Peyer's patch (tissue), 4 donors: ENCODE measurements at regions not wholly inside any gene's neighbourhood (a gene's known extent, or its start where the extent isn't known, plus 50 kb on each side); places are given as distances from the start of the nearest gene placed in this dataset.
"Not testable (repeated sequence)": the region's sequence is repeated elsewhere in the genome, so short reads cannot be mapped to it uniquely, and the experiment has no call there.

Source experiments
- POLR2A ChIP-seq, 2 donors: fragments of 450-650 bp; IDR thresholded peaks; one replicate each; pipeline ENCODE4 v1.5.1; 2017; ENCODE audit warnings: antibody characterized with exemption in 2 of 2, mild to moderate bottlenecking in 2 of 2, moderate library complexity in 2 of 2
- TF ChIP-seq, protein P1 (sequence below), 6 experiments: fragments of 450-650 bp in 4 of 6; fragments of 200-600 bp in 2 of 6; sonication (generic) in 1 of 6; IDR thresholded peaks; one replicate each; pipeline ENCODE4 v1.5.1; 2017 to 2019; ENCODE audit warnings: antibody characterized with exemption in 6 of 6, mild to moderate bottlenecking in 3 of 6, moderate library complexity in 1 of 6

DNA sequence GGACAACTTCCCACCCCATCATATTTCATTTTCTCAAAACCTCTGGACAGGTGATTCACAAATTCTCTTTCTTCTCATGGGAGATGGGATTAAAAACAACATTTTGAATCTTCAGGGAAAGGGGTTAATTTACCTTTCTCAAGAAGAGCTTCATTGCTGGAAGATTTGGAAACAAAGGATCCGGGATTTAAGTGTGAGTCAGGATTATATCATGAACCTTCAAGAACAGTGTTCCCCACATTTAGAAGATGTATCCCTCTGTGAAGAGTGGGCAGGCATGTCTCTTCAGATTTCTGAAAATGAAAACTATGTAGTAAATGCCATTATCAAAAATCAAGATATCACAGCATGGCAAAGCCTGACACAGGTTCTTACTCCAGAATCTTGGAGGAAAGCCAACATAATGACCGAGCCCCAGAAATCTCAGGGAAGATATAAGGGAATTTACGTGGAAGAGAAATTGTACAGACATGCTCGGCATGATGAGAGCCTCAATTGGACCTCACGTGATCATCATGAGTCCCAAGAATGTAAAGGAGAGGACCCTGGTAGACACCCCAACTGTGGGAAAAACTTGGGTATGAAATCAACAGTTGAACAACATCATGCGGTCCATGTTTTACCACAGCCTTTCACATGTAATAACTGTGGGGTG is 99.5 kb upstream of the GPR39 start:
- TF ChIP-seq, protein P1, sequence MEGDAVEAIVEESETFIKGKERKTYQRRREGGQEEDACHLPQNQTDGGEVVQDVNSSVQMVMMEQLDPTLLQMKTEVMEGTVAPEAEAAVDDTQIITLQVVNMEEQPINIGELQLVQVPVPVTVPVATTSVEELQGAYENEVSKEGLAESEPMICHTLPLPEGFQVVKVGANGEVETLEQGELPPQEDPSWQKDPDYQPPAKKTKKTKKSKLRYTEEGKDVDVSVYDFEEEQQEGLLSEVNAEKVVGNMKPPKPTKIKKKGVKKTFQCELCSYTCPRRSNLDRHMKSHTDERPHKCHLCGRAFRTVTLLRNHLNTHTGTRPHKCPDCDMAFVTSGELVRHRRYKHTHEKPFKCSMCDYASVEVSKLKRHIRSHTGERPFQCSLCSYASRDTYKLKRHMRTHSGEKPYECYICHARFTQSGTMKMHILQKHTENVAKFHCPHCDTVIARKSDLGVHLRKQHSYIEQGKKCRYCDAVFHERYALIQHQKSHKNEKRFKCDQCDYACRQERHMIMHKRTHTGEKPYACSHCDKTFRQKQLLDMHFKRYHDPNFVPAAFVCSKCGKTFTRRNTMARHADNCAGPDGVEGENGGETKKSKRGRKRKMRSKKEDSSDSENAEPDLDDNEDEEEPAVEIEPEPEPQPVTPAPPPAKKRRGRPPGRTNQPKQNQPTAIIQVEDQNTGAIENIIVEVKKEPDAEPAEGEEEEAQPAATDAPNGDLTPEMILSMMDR (IDR thresholded peaks at IDR 0.05): not testable (repeated sequence)
- not testable (repeated sequence) for TF ChIP-seq POLR2A (IDR thresholded peaks at IDR 0.05)
